Chondrocyte (in vitro differentiated cells): ENCODE measurements at regions not wholly inside any gene's neighbourhood (a gene's known extent, or its start where the extent isn't known, plus 50 kb on each side); places are given as distances from the start of the nearest gene placed in this dataset.

Experiments
- DNase-seq: peaks from one replicate; pipeline ENCODE4 v3.0.0; 2021; ENCODE audit warnings: mixed read lengths, low spot score
- H3K27ac Mint-ChIP-seq: one replicate; pipeline ENCODE4 v1.8.0; 2021; ENCODE audit warnings: mild to moderate bottlenecking, moderate library complexity, mixed read lengths; ENCODE audit not compliant: unreplicated experiment
- H3K27me3 Mint-ChIP-seq: 2 replicates; pipeline ENCODE4 v1.8.0; 2021; ENCODE audit warnings: low read depth, mixed read lengths
- H3K36me3 Mint-ChIP-seq: 2 replicates; pipeline ENCODE4 v1.8.0; 2021; ENCODE audit warnings: low read depth, mixed read lengths
- H3K4me1 Mint-ChIP-seq: 2 replicates; pipeline ENCODE4 v1.8.0; 2021; ENCODE audit warnings: low read depth, mild to moderate bottlenecking, mixed read lengths
- H3K4me3 Mint-ChIP-seq: one replicate; pipeline ENCODE4 v1.8.0; 2021; ENCODE audit warnings: mild to moderate bottlenecking, moderate library complexity, mixed read lengths; ENCODE audit not compliant: unreplicated experiment
- H3K9me3 Mint-ChIP-seq: 2 replicates; pipeline ENCODE4 v1.8.0; 2021; ENCODE audit warnings: low read depth, mixed read lengths
- CTCF ChIP-seq: fragments of 200-600 bp; sonication (generic); IDR thresholded peaks from 2 replicates; pipeline ENCODE4 v1.5.0; 2021; ENCODE audit warnings: antibody characterized with exemption, mild to moderate bottlenecking, moderate library complexity

- no peak for DNase-seq
- H3K4me1 Mint-ChIP-seq = no peaks in the 10 kb centered on the region
- H3K4me3 Mint-ChIP-seq = no peak overlapping the region
- H3K36me3 Mint-ChIP-seq = peaks cover 2% of the 10 kb centered on the region
- no peaks in the 10 kb centered on the region for H3K27me3 Mint-ChIP-seq
- no peak for TF ChIP-seq CTCF
- peaks cover 16% of the 10 kb centered on the region for H3K9me3 Mint-ChIP-seq
- H3K27ac Mint-ChIP-seq = no peak overlapping the region
These were observed 142.1 kb upstream of the ARL4C start for GRCh38 chr2:234638966-234639365.

- Mint-ChIP-seq H3K4me3 (no peak overlapping the region), H3K9me3 (no peaks in the 10 kb centered on the region), H3K4me1 (peaks cover 18% of the 10 kb centered on the region), H3K27ac (no peak overlapping the region), H3K27me3 (no peaks in the 10 kb centered on the region), H3K36me3 (no peaks in the 10 kb centered on the region)
- TF ChIP-seq CTCF = no peak
- DNase-seq = no peak
These were observed 138.4 kb upstream of the ARL4C start for GRCh38 chr2:234635284-234635683.

GRCh38 chr2:234633581-234634230 lies 136.8 kb upstream of the ARL4C start:
- Mint-ChIP-seq H3K4me1 (peaks cover 18% of the 10 kb centered on the region), H3K4me3 (no peak overlapping the region), H3K27me3 (no peaks in the 10 kb centered on the region), H3K36me3 (no peaks in the 10 kb centered on the region), H3K9me3 (no peaks in the 10 kb centered on the region), H3K27ac (no peak overlapping the region)
- DNase-seq = no peak
- TF ChIP-seq CTCF = no peak

GRCh38 chr2:234632527-234633391 lies 135.9 kb upstream of the ARL4C start:
- peaks cover 18% of the 10 kb centered on the region for H3K4me1 Mint-ChIP-seq
- H3K27me3 Mint-ChIP-seq = no peaks in the 10 kb centered on the region
- H3K4me3 Mint-ChIP-seq = no peak overlapping the region
- no peak for DNase-seq
- no peaks in the 10 kb centered on the region for H3K36me3 Mint-ChIP-seq
- H3K9me3 Mint-ChIP-seq = no peaks in the 10 kb centered on the region
- TF ChIP-seq CTCF = no peak
- H3K27ac Mint-ChIP-seq = peak overlapping the region; percentile 55

- no peak for TF ChIP-seq CTCF
- Mint-ChIP-seq H3K9me3 (no peaks in the 10 kb centered on the region), H3K4me3 (no peak overlapping the region), H3K4me1 (peaks cover 18% of the 10 kb centered on the region), H3K36me3 (no peaks in the 10 kb centered on the region), H3K27me3 (no peaks in the 10 kb centered on the region), H3K27ac (no peak overlapping the region)
- DNase-seq = no peak
These were observed 135.0 kb upstream of the ARL4C start for GRCh38 chr2:234631646-234632514.
